CD4-positive, alpha-beta T cell (primary cell): ENCODE measurements at regions not wholly inside any gene's neighbourhood (a gene's known extent, or its start where the extent isn't known, plus 50 kb on each side); places are given as distances from the start of the nearest gene placed in this dataset.

ENCODE experiments used
- ATAC-seq: fragments of 200-7000 bp; cut with Tn5 transposase; one replicate; pipeline ENCODE4 v1.10.0; 2022; ENCODE audit warnings: mild to moderate bottlenecking; ENCODE audit not compliant: poor library complexity
- CTCF ChIA-PET: fragments of 350-600 bp; sonication (Branson Sonifier 250); formaldehyde crosslinking; loops from one replicate; lab custom pipeline; 2021; ENCODE audit warnings: antibody characterized with exemption, inconsistent platforms; lab: Charles Lee
- POLR2A ChIA-PET: fragments of 350-600 bp; sonication (Branson Sonifier 250); formaldehyde crosslinking; loops from one replicate; lab custom pipeline; 2021; ENCODE audit warnings: antibody characterized with exemption, inconsistent platforms; lab: Charles Lee
- DNase-seq, 14 experiments: peaks; one replicate each; pipeline ENCODE4 v3.0.0-alpha.2; 2013 to 2020; ENCODE audit warnings: mixed read lengths in 2 of 14
- H3K27ac ChIP-seq, 2 donors: one replicate each; pipeline versions ENCODE4 v1.5.1 to v1.7.0; 2013; ENCODE audit warnings: low read length in 2 of 2, low read depth in 1 of 2, mild to moderate bottlenecking in 1 of 2
- H3K27me3 ChIP-seq, 2 experiments: 1 replicate in 1 of 2; 2 replicates in 1 of 2; pipeline versions ENCODE4 v1.6.1 to v1.7.0; 2013; ENCODE audit warnings: low read length in 2 of 2, control low read depth in 1 of 2, mild to moderate bottlenecking in 1 of 2, moderate library complexity in 1 of 2; ENCODE audit not compliant: insufficient read depth in 2 of 2, control insufficient read depth in 1 of 2
- H3K36me3 ChIP-seq: one replicate; pipeline ENCODE4 v1.6.1; 2013; ENCODE audit warnings: low read length, control low read depth; ENCODE audit not compliant: insufficient read depth
- H3K4me1 ChIP-seq: one replicate; pipeline ENCODE4 v1.6.1; 2013; ENCODE audit warnings: low read length, control low read depth; ENCODE audit not compliant: insufficient read depth
- H3K4me3 ChIP-seq: one replicate; pipeline ENCODE4 v1.5.1; 2013; ENCODE audit warnings: mild to moderate bottlenecking, low read length, moderate library complexity
- H3K9me3 ChIP-seq, 2 experiments: 1 replicate in 1 of 2; 2 replicates in 1 of 2; pipeline versions ENCODE4 v1.6.1 to v1.7.0; 2013; ENCODE audit warnings: low read length in 2 of 2, mild to moderate bottlenecking in 2 of 2, control low read depth in 1 of 2, moderate library complexity in 1 of 2; ENCODE audit not compliant: control insufficient read depth in 1 of 2, insufficient read depth in 1 of 2
- H3K27ac Mint-ChIP-seq: one replicate; pipeline ENCODE4 v1.8.0; 2020; ENCODE audit warnings: mixed read lengths
- H3K27me3 Mint-ChIP-seq: one replicate; pipeline ENCODE4 v1.8.0; 2021; ENCODE audit warnings: mixed read lengths
- H3K36me3 Mint-ChIP-seq: one replicate; pipeline ENCODE4 v1.8.0; 2021; ENCODE audit warnings: low read depth, mixed read lengths
- H3K4me1 Mint-ChIP-seq: one replicate; pipeline ENCODE4 v1.8.0; 2021; ENCODE audit warnings: low read depth, mixed read lengths
- H3K4me3 Mint-ChIP-seq: one replicate; pipeline ENCODE4 v1.8.0; 2020; ENCODE audit warnings: mild to moderate bottlenecking, mixed read lengths
- H3K9me3 Mint-ChIP-seq: one replicate; pipeline ENCODE4 v1.8.0; 2020; ENCODE audit warnings: mixed read lengths
- CTCF ChIP-seq: fragments of 200-600 bp; IDR thresholded peaks from one replicate; pipeline ENCODE4 v1.8.0; 2022; ENCODE audit warnings: antibody characterized with exemption, mild to moderate bottlenecking
- intact Hi-C, 2 experiments: fragments of 100-400 bp; cut with DNase I in 1 of 2; cut with micrococcal nuclease in 1 of 2; formaldehyde crosslinking; loops; one replicate each; pipeline versions ENCODE4 v1.15.1 to v1.9.0; 2023 to 2025; cut with DNase I, micrococcal nuclease

GRCh38 chr12:93167331-93167730 lies 210.4 kb upstream of the NUDT4 start:
- no peak overlapping the region for H3K27ac ChIP-seq
- no peaks in the 10 kb centered on the region for H3K36me3 Mint-ChIP-seq
- H3K4me3 ChIP-seq, result no peak overlapping the region
- H3K4me1 ChIP-seq, result peaks cover 8% of the 10 kb centered on the region
- CTCF ChIA-PET, result no interaction called here
- H3K9me3 ChIP-seq, result no peaks in the 10 kb centered on the region
- DNase-seq (no peak), ATAC-seq (no peak)
- H3K27me3 ChIP-seq, result no peaks in the 10 kb centered on the region
- intact Hi-C loops, result no loop called here
- POLR2A ChIA-PET, result no interaction called here
- H3K4me1 Mint-ChIP-seq, result peaks cover 10% of the 10 kb centered on the region
- no peak overlapping the region for H3K27ac Mint-ChIP-seq
- H3K9me3 Mint-ChIP-seq, result no peaks in the 10 kb centered on the region
- H3K27me3 Mint-ChIP-seq, result no peaks in the 10 kb centered on the region
- no peak overlapping the region for H3K4me3 Mint-ChIP-seq
- no peak for TF ChIP-seq CTCF
- no peaks in the 10 kb centered on the region for H3K36me3 ChIP-seq

GRCh38 chr12:93167841-93168492 lies 209.8 kb upstream of the NUDT4 start:
- no peak overlapping the region for H3K27ac ChIP-seq
- peak in 2 of 14 experiments; percentile 44 to 47 for DNase-seq
- H3K4me3 Mint-ChIP-seq, result peak overlapping the region; percentile 36
- no peaks in the 10 kb centered on the region for H3K27me3 ChIP-seq
- ChIA-PET CTCF (no interaction called here), POLR2A (no interaction called here)
- H3K4me1 Mint-ChIP-seq, result peaks cover 10% of the 10 kb centered on the region
- no peaks in the 10 kb centered on the region for H3K36me3 Mint-ChIP-seq
- H3K4me3 ChIP-seq, result peak overlapping the region; percentile 30
- intact Hi-C loops, result no loop called here
- no peak overlapping the region for H3K27ac Mint-ChIP-seq
- H3K36me3 ChIP-seq, result no peaks in the 10 kb centered on the region
- H3K9me3 Mint-ChIP-seq, result no peaks in the 10 kb centered on the region
- no peak for ATAC-seq
- peaks cover 8% of the 10 kb centered on the region for H3K4me1 ChIP-seq
- H3K27me3 Mint-ChIP-seq, result no peaks in the 10 kb centered on the region
- no peaks in the 10 kb centered on the region for H3K9me3 ChIP-seq
- TF ChIP-seq CTCF, result no peak

- no peak overlapping the region for H3K4me3 ChIP-seq
- H3K36me3 Mint-ChIP-seq, result no peaks in the 10 kb centered on the region
- DNase-seq (no peak), ATAC-seq (no peak)
- ChIA-PET CTCF (no interaction called here), POLR2A (no interaction called here)
- H3K27ac ChIP-seq, result no peak overlapping the region
- no peaks in the 10 kb centered on the region for H3K9me3 Mint-ChIP-seq
- no peaks in the 10 kb centered on the region for H3K36me3 ChIP-seq
- H3K27me3 ChIP-seq, result no peaks in the 10 kb centered on the region
- intact Hi-C loops, result no loop called here
- no peak overlapping the region for H3K27ac Mint-ChIP-seq
- H3K4me3 Mint-ChIP-seq, result no peak overlapping the region
- no peaks in the 10 kb centered on the region for H3K9me3 ChIP-seq
- H3K4me1 ChIP-seq, result peaks cover 8% of the 10 kb centered on the region
- TF ChIP-seq CTCF, result no peak
- no peaks in the 10 kb centered on the region for H3K27me3 Mint-ChIP-seq
- peaks cover 10% of the 10 kb centered on the region for H3K4me1 Mint-ChIP-seq
These were observed 209.0 kb upstream of the NUDT4 start for GRCh38 chr12:93168751-93169150.
